Erythroblast (primary cell): ENCODE measurements at regions not wholly inside any gene's neighbourhood (a gene's known extent, or its start where the extent isn't known, plus 50 kb on each side); places are given as distances from the start of the nearest gene placed in this dataset.

ENCODE experiments used
- DNase-seq, 2 experiments: peaks; one replicate each; lab custom pipeline; 2025; lab: John Stamatoyannopoulos, UW
- GATA1 ChIP-seq: IDR thresholded peaks from 2 replicates; pipeline ENCODE4 v1.6.1; 2011; ENCODE audit warnings: low read depth, mild to moderate bottlenecking, control low read depth, low read length, moderate library complexity
- POLR2A ChIP-seq: IDR thresholded peaks from 2 replicates; pipeline ENCODE4 v1.6.1; 2011; ENCODE audit warnings: mild to moderate bottlenecking, low read length

- TF ChIP-seq GATA1 = no peak
- no peak for TF ChIP-seq POLR2A
- no peak for DNase-seq
These were observed 57.6 kb downstream of the JRKL start for GRCh38 chr11:96447208-96448110.

GRCh38 chr11:96448225-96448624 lies 58.4 kb downstream of the JRKL start:
- DNase-seq = no peak
- TF ChIP-seq POLR2A (no peak), GATA1 (no peak)

- DNase-seq = no peak
- TF ChIP-seq POLR2A (no peak), GATA1 (no peak)
These were observed 66.3 kb downstream of the JRKL start for GRCh38 chr11:96456111-96456510.

- no peak for TF ChIP-seq POLR2A
- TF ChIP-seq GATA1 = no peak
- no peak for DNase-seq
These were observed 69.9 kb downstream of the JRKL start for GRCh38 chr11:96459751-96460150.

GRCh38 chr11:96461871-96462270 lies 72.1 kb downstream of the JRKL start:
- no peak for TF ChIP-seq POLR2A
- no peak for TF ChIP-seq GATA1
- DNase-seq = no peak

- peak; percentile 62 to 73 for DNase-seq
- TF ChIP-seq GATA1 (no peak), POLR2A (no peak)
These were observed 75.0 kb downstream of the JRKL start for GRCh38 chr11:96464700-96465307.

GRCh38 chr11:96465512-96465911 lies 75.7 kb downstream of the JRKL start:
- no peak for TF ChIP-seq POLR2A
- no peak for TF ChIP-seq GATA1
- DNase-seq = no peak

- TF ChIP-seq GATA1 = no peak
- no peak for TF ChIP-seq POLR2A
- no peak for DNase-seq
These were observed 76.8 kb downstream of the JRKL start for GRCh38 chr11:96466607-96467006.

GRCh38 chr11:96469776-96470175 lies 80.0 kb downstream of the JRKL start:
- TF ChIP-seq POLR2A (no peak), GATA1 (no peak)
- DNase-seq = no peak

GRCh38 chr11:96470521-96470920 lies 80.7 kb downstream of the JRKL start:
- DNase-seq = no peak
- TF ChIP-seq GATA1 (no peak), POLR2A (no peak)

- TF ChIP-seq GATA1 (no peak), POLR2A (no peak)
- peak in 1 of 2 experiments; percentile 11 for DNase-seq
These were observed 82.3 kb downstream of the JRKL start for GRCh38 chr11:96472085-96472484.

- DNase-seq = no peak
- TF ChIP-seq GATA1 = no peak
- no peak for TF ChIP-seq POLR2A
These were observed 84.5 kb downstream of the JRKL start for GRCh38 chr11:96474263-96474662.

- TF ChIP-seq POLR2A = no peak
- no peak for TF ChIP-seq GATA1
- DNase-seq = no peak
These were observed 91.4 kb downstream of the JRKL start for GRCh38 chr11:96481204-96481603.

GRCh38 chr11:96481771-96482170 lies 92.0 kb downstream of the JRKL start:
- DNase-seq = no peak
- TF ChIP-seq GATA1 (no peak), POLR2A (no peak)
